GM19328 (cell line): ENCODE measurements at regions not wholly inside any gene's neighbourhood (a gene's known extent, or its start where the extent isn't known, plus 50 kb on each side); places are given as distances from the start of the nearest gene placed in this dataset.

Experiments
- ATAC-seq: cut with Tn5 transposase; IDR thresholded peaks from one replicate; pipeline ENCODE4 v1.9.1; 2021; ENCODE audit warnings: mild to moderate bottlenecking, moderate library complexity; ENCODE audit not compliant: unreplicated experiment

GRCh38 chr2:122595065-122595464 lies 839.6 kb downstream of the TSN start:
- no peak for ATAC-seq

- ATAC-seq: no peak
Measured at GRCh38 chr2:122596598-122596997, 841.1 kb downstream of the TSN start.

GRCh38 chr2:122598784-122599183 lies 843.3 kb downstream of the TSN start:
- no peak for ATAC-seq

- no peak for ATAC-seq
Measured at GRCh38 chr2:122610948-122611609, 855.6 kb downstream of the TSN start.

- no peak for ATAC-seq
Measured at GRCh38 chr2:122622934-122623333, 867.5 kb downstream of the TSN start.

GRCh38 chr2:122627388-122627787 lies 871.9 kb downstream of the TSN start:
- no peak for ATAC-seq

- ATAC-seq: no peak
Measured at GRCh38 chr2:122634256-122634655, 878.8 kb downstream of the TSN start.

- ATAC-seq: no peak
Measured at GRCh38 chr2:122634920-122635319, 879.5 kb downstream of the TSN start.

- no peak for ATAC-seq
Measured at GRCh38 chr2:122635686-122636085, 880.2 kb downstream of the TSN start.

- ATAC-seq: no peak
Measured at GRCh38 chr2:122636097-122636496, 880.6 kb downstream of the TSN start.

- no peak for ATAC-seq
Measured at GRCh38 chr2:122639176-122639575, 883.7 kb downstream of the TSN start.

GRCh38 chr2:122639711-122640110 lies 884.3 kb downstream of the TSN start:
- no peak for ATAC-seq

GRCh38 chr2:122643725-122644329 lies 888.4 kb downstream of the TSN start:
- ATAC-seq: no peak

- no peak for ATAC-seq
Measured at GRCh38 chr2:122651236-122651635, 895.8 kb downstream of the TSN start.

- no peak for ATAC-seq
Measured at GRCh38 chr2:122651780-122652179, 896.3 kb downstream of the TSN start.

- ATAC-seq: no peak
Measured at GRCh38 chr2:122652670-122653069, 897.2 kb downstream of the TSN start.

- no peak for ATAC-seq
Measured at GRCh38 chr2:122656403-122656802, 901.0 kb downstream of the TSN start.

GRCh38 chr2:122660786-122661634 lies 905.6 kb downstream of the TSN start:
- no peak for ATAC-seq

GRCh38 chr2:122663620-122664019 lies 908.2 kb downstream of the TSN start:
- ATAC-seq: no peak

GRCh38 chr2:122669627-122670026 lies 914.2 kb downstream of the TSN start:
- no peak for ATAC-seq

- no peak for ATAC-seq
Measured at GRCh38 chr2:122670897-122671296, 915.4 kb downstream of the TSN start.

- ATAC-seq: no peak
Measured at GRCh38 chr2:122680662-122681061, 925.2 kb downstream of the TSN start.
